Muscle of leg (tissue), 3 donors: ENCODE measurements at regions not wholly inside any gene's neighbourhood (a gene's known extent, or its start where the extent isn't known, plus 50 kb on each side); places are given as distances from the start of the nearest gene placed in this dataset.
"Not testable (repeated sequence)": the region's sequence is repeated elsewhere in the genome, so short reads cannot be mapped to it uniquely, and the experiment has no call there.

Experiments used
- DNase-seq: peaks from one replicate; pipeline ENCODE4 v3.0.0; 2013
- H3K27ac ChIP-seq: one replicate; pipeline ENCODE4 v1.5.1; 2013; ENCODE audit warnings: mild to moderate bottlenecking, low read length, control low read depth
- H3K27me3 ChIP-seq: one replicate; pipeline ENCODE4 v1.6.1; 2013; ENCODE audit warnings: low read length; ENCODE audit not compliant: control insufficient read depth, insufficient read depth
- H3K36me3 ChIP-seq: one replicate; pipeline ENCODE4 v1.6.1; 2013; ENCODE audit warnings: low read length; ENCODE audit not compliant: control insufficient read depth, insufficient read depth
- H3K4me1 ChIP-seq: one replicate; pipeline ENCODE4 v1.6.1; 2013; ENCODE audit warnings: low read length; ENCODE audit not compliant: control insufficient read depth, insufficient read depth
- H3K4me3 ChIP-seq: one replicate; pipeline ENCODE4 v1.5.1; 2013; ENCODE audit warnings: low read length, control low read depth
- H3K9me3 ChIP-seq: replicated peaks from 2 replicates; pipeline ENCODE4 v1.6.1; 2013; ENCODE audit warnings: low read depth, low read length; ENCODE audit not compliant: control insufficient read depth
- WGBS: methylation state at CpG from one replicate; pipeline ENCODE4 v1.1.5; 2013; ENCODE audit warnings: missing lambda C conversion rate; ENCODE audit not compliant: insufficient coverage; 5-methylcytosine and 5-hydroxymethylcytosine counted together

DNA sequence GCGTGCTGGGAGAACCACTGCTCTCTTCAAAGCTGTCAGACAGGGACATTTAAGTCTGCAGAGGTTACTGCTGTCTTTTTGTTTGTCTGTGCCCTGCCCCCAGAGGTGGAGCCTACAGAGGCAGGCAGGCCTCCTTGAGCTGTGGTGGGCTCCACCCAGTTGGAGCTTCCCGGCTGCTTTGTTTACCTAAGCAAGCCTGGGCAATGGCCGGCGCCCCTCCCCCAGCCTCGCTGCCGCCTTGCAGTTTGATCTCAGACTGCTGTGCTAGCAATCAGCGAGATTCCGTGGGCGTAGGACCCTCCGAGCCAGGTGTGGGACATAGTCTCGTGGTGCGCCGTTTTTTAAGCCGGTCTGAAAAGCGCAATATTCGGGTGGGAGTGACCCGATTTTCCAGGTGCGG lies 89.2 kb upstream of the KLHL14 start:
- H3K27ac ChIP-seq, H3K27me3 ChIP-seq, H3K36me3 ChIP-seq, H3K4me3 ChIP-seq, H3K4me1 ChIP-seq, H3K9me3 ChIP-seq, DNase-seq: not testable (repeated sequence)
- WGBS: 90% methylated on average over 2 of the region's 18 CpGs

DNA sequence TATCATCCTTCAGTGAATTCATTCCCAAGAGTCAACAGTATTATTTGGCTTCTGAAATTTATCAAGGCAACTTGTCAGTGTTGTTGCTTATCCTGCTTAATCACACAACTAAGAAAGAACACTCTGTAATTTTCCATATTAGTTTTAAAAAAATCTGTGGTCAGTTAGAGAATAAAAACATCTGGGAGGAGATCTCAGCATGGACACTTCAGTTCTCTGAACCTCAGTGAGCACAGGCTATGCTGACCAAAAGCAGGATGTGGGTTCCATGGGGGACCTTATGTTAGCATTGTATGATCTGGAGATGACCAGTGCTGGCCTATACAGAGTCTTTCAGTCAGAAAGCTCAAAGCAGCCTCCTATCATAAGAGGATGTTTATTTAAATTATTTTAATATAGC lies 79.1 kb upstream of the KLHL14 start:
- H3K36me3 ChIP-seq: no peaks in the 10 kb centered on the region

DNA sequence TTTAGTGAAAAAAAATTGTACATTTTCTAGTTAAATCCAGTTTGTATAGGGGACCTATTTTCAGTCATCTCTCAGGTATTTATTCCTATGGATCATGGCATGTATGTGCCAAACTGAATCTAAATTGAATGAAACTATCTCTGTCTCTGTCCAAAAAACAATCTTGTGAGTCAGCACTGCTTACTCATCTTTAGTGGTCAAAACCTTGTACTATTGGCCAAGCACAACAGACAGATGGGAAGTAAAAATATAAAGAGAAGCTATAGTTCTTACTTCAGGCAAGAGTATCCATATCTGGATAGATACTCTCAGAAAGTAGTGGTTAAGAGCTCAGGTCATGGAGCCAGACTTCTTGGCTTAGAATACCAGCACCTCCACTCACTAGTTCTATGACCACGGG lies 76.0 kb upstream of the KLHL14 start:
- Histone ChIP-seq H3K4me1 (peaks cover 4% of the 10 kb centered on the region), H3K27ac (no peak overlapping the region), H3K27me3 (no peaks in the 10 kb centered on the region), H3K36me3 (no peaks in the 10 kb centered on the region), H3K4me3 (no peak overlapping the region), H3K9me3 (peaks cover 2% of the 10 kb centered on the region)
- WGBS: no CpG with 5 or more reads among the region's 1 CpG
- DNase-seq: no peak

More for the DNA sequence above, 79.1 kb upstream of the KLHL14 start:
- H3K27me3 ChIP-seq: no peaks in the 10 kb centered on the region
- H3K27ac ChIP-seq: no peak overlapping the region
- peaks cover 2% of the 10 kb centered on the region for H3K9me3 ChIP-seq
- H3K4me3 ChIP-seq: no peak overlapping the region
- peaks cover 4% of the 10 kb centered on the region for H3K4me1 ChIP-seq
- DNase-seq: no peak

DNA sequence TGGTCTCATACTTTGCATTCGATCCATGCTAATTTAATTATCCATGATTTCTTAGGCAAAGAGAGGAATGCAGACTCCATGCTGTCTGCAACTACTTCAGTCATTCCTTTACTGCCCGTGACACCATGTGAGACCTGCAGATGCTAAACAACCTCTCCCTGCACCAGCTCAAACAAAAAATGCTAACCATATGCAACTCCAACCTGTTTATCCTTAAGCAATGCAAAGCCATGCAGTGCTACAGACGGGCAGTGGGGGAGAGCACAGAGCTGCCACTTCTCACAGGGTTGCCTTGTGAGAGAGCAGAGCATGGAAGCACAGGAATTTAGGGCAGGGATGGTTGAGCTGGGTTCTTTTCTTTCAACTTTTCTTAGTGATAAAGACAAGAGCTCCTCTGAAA lies 74.9 kb upstream of the KLHL14 start:
- H3K4me1 ChIP-seq: peaks cover 4% of the 10 kb centered on the region
- peak; percentile 16 for DNase-seq
- H3K36me3 ChIP-seq: no peaks in the 10 kb centered on the region
- H3K9me3 ChIP-seq: peaks cover 2% of the 10 kb centered on the region
- WGBS: 0% methylated on average over 3 of the region's 3 CpGs
- H3K27ac ChIP-seq: no peak overlapping the region
- no peak overlapping the region for H3K4me3 ChIP-seq
- H3K27me3 ChIP-seq: no peaks in the 10 kb centered on the region

DNA sequence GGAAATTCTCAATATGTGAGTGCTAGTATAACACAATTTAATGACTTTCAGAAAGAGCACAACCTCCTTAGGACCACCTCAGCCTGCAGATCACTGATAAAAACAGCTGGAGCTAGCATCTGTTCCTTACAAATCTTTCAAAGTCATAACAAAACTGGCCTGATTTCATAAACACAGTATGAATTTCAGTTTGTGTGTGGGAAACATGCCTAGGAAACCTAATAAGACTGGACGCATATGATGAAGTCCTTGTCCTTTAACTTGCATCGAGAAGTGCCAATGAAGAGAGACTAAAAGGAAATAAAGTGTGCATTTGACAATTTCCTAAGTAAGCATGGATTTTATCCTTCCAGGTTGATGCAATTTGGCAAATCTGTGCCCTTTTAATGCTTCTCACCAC lies 74.1 kb upstream of the KLHL14 start:
- no peaks in the 10 kb centered on the region for H3K27me3 ChIP-seq
- DNase-seq: peak; percentile 54

GRCh38 chr18:32840962-32841361 lies 68.1 kb upstream of the KLHL14 start:
- Histone ChIP-seq H3K4me1 (no peaks in the 10 kb centered on the region), H3K9me3 (no peaks in the 10 kb centered on the region), H3K4me3 (no peak overlapping the region), H3K27me3 (no peaks in the 10 kb centered on the region), H3K36me3 (no peaks in the 10 kb centered on the region), H3K27ac (no peak overlapping the region)
- WGBS: no CpG with 5 or more reads among the region's 1 CpG
- DNase-seq: no peak

More for the DNA sequence above, 74.1 kb upstream of the KLHL14 start:
- H3K4me1 ChIP-seq: peaks cover 4% of the 10 kb centered on the region
- 19% methylated on average over 2 of the region's 2 CpGs for WGBS
- H3K9me3 ChIP-seq: peaks cover 2% of the 10 kb centered on the region
- no peak overlapping the region for H3K4me3 ChIP-seq
- no peaks in the 10 kb centered on the region for H3K36me3 ChIP-seq
- peak overlapping the region; percentile 44 for H3K27ac ChIP-seq

DNA sequence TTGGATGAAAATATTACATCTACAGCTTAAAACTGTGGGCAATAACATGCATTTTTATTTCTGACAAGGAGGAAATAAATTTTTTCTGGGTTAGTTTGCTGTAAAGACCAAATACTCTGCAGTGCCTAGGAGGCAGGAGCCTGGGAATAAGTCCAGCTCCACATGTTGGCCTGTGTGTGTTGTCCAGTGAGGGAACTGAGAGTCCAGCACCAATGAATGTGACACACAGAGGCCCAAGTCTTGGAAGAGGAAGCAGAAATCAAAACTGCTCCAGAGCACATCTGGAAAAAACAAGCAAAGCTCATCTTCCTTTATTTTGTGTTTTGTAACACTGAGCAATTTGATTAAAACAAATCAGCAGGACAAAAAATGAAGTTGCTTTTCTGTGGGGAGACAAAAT lies 63.1 kb upstream of the KLHL14 start:
- no peak overlapping the region for H3K27ac ChIP-seq
- no peak overlapping the region for H3K4me3 ChIP-seq
- no peaks in the 10 kb centered on the region for H3K9me3 ChIP-seq
- H3K27me3 ChIP-seq: no peaks in the 10 kb centered on the region
- no peaks in the 10 kb centered on the region for H3K4me1 ChIP-seq
- no peaks in the 10 kb centered on the region for H3K36me3 ChIP-seq
- peak; percentile 62 for DNase-seq

DNA sequence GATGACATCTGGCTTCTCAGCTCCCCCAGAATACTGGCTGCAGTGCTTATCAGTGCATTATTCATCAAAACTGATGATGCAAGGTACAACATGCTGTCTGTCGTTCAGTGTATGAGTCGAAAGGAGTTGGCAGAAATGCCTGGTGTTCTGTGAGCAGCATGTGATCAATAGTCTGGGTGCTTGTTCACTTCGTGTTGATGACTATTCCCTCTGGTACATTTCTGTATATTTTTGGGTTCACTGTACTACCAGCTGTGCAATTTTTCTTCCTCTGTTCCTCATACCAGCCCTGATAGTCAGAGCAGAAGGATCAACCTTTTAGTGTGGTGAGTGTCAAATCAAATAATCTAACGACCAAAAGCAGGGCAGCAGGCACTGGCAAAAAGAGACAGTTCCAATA lies 59.0 kb upstream of the KLHL14 start:
- Histone ChIP-seq H3K27ac (no peak overlapping the region), H3K36me3 (no peaks in the 10 kb centered on the region), H3K27me3 (no peaks in the 10 kb centered on the region), H3K4me1 (no peaks in the 10 kb centered on the region), H3K4me3 (no peak overlapping the region), H3K9me3 (no peaks in the 10 kb centered on the region)
- no CpG with 5 or more reads among the region's 4 CpGs for WGBS
- DNase-seq: peak; percentile 7

GRCh38 chr18:32823226-32823625 lies 50.4 kb upstream of the KLHL14 start:
- Histone ChIP-seq H3K36me3 (no peaks in the 10 kb centered on the region), H3K27me3 (no peaks in the 10 kb centered on the region), H3K9me3 (no peaks in the 10 kb centered on the region), H3K4me1 (no peaks in the 10 kb centered on the region), H3K4me3 (no peak overlapping the region), H3K27ac (no peak overlapping the region)
- WGBS: 80% methylated on average over 3 of the region's 6 CpGs
- DNase-seq: no peak
